NCI-H2227 (cell line): ENCODE measurements at regions not wholly inside any gene's neighbourhood (a gene's known extent, or its start where the extent isn't known, plus 50 kb on each side); places are given as distances from the start of the nearest gene placed in this dataset.
"Not testable (repeated sequence)": the region's sequence is repeated elsewhere in the genome, so short reads cannot be mapped to it uniquely, and the experiment has no call there.

Experiments
- DNase-seq: peaks from one replicate; lab custom pipeline; 2025; ENCODE audit not compliant: unreplicated experiment; lab: John Stamatoyannopoulos, UW

- DNase-seq: peak; percentile 49
Measured at GRCh38 chr2:78779761-78780160, 245.7 kb upstream of the REG3G start.

GRCh38 chr2:78780256-78780655, 245.2 kb upstream of the REG3G start:
- peak; percentile 19 for DNase-seq

- DNase-seq: no peak
Measured at GRCh38 chr2:78780864-78781583, 244.5 kb upstream of the REG3G start.

GRCh38 chr2:78782196-78782595, 243.3 kb upstream of the REG3G start:
- no peak for DNase-seq

GRCh38 chr2:78811955-78812610, 213.4 kb upstream of the REG3G start:
- no peak for DNase-seq

- no peak for DNase-seq
Measured at GRCh38 chr2:78814331-78814986, 211.0 kb upstream of the REG3G start.

- DNase-seq: no peak
Measured at GRCh38 chr2:78817430-78817829, 208.1 kb upstream of the REG3G start.

- peak; percentile 19 for DNase-seq
Measured at GRCh38 chr2:78832481-78832880, 193.0 kb upstream of the REG3G start.

- no peak for DNase-seq
Measured at GRCh38 chr2:78839259-78839658, 186.2 kb upstream of the REG3G start.

GRCh38 chr2:78840311-78840710, 185.2 kb upstream of the REG3G start:
- not testable (repeated sequence) for DNase-seq

GRCh38 chr2:78845664-78846185, 179.8 kb upstream of the REG3G start:
- DNase-seq: no peak

- DNase-seq: no peak
Measured at GRCh38 chr2:78861546-78861945, 164.0 kb upstream of the REG3G start.

- DNase-seq: no peak
Measured at GRCh38 chr2:78864205-78864604, 161.3 kb upstream of the REG3G start.

GRCh38 chr2:78865667-78866066, 159.8 kb upstream of the REG3G start:
- DNase-seq: no peak

- no peak for DNase-seq
Measured at GRCh38 chr2:78870343-78870967, 155.0 kb upstream of the REG3G start.

GRCh38 chr2:78873526-78873925, 152.0 kb upstream of the REG3G start:
- no peak for DNase-seq

- DNase-seq: peak; percentile 15
Measured at GRCh38 chr2:78876316-78876688, 149.2 kb upstream of the REG3G start.

- no peak for DNase-seq
Measured at GRCh38 chr2:78887446-78887845, 138.1 kb upstream of the REG3G start.

- no peak for DNase-seq
Measured at GRCh38 chr2:78890935-78891334, 134.6 kb upstream of the REG3G start.

GRCh38 chr2:78892295-78892694, 133.2 kb upstream of the REG3G start:
- no peak for DNase-seq

GRCh38 chr2:78895022-78895421, 130.5 kb upstream of the REG3G start:
- no peak for DNase-seq

GRCh38 chr2:78896536-78896935, 129.0 kb upstream of the REG3G start:
- no peak for DNase-seq
